ENCODE measurements at regions not wholly inside any gene's neighbourhood (a gene's known extent, or its start where the extent isn't known, plus 50 kb on each side); places are given as distances from the start of the nearest gene placed in this dataset.

DNA sequence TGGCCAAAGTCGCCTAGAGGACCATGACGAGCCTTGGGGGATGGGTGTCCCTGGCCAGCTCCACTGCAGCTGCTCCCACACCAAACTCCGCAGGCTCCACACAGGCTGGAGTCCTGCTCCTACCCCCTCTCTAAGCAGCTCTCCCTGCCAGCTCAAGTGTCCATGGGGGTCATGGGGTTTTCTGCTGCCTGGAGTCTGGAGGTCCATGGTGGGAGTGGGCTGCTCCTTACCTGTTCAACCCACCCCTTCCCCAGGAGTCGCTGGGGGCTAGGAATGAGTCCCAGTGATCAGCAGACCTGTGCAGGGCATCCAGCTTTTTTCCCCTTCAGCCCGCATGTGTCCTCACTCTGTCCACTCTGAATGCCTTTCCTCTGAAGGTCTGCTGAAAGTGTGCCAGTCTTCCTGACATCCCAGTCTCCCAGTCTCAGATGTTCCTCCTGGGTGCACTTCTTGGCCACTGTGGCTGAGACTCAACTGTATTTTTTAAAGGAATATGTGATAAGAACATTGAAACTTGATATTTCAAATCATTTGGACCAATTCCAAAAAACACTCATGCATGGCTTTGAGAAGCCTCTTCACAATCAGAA is 261.3 kb upstream of the ANKH start:
- TF ChIP-seq, protein P1, sequence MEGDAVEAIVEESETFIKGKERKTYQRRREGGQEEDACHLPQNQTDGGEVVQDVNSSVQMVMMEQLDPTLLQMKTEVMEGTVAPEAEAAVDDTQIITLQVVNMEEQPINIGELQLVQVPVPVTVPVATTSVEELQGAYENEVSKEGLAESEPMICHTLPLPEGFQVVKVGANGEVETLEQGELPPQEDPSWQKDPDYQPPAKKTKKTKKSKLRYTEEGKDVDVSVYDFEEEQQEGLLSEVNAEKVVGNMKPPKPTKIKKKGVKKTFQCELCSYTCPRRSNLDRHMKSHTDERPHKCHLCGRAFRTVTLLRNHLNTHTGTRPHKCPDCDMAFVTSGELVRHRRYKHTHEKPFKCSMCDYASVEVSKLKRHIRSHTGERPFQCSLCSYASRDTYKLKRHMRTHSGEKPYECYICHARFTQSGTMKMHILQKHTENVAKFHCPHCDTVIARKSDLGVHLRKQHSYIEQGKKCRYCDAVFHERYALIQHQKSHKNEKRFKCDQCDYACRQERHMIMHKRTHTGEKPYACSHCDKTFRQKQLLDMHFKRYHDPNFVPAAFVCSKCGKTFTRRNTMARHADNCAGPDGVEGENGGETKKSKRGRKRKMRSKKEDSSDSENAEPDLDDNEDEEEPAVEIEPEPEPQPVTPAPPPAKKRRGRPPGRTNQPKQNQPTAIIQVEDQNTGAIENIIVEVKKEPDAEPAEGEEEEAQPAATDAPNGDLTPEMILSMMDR (IDR thresholded peaks at IDR 0.05): no peak
- no peak for TF ChIP-seq EZH2 (IDR thresholded peaks at IDR 0.05; ENCODE audit: borderline replicate concordance, insufficient read depth, low read depth, low read length, poor library complexity, severe bottlenecking)

All from B cell (primary cell).